HepG2 (cell line): ENCODE measurements at regions not wholly inside any gene's neighbourhood (a gene's known extent, or its start where the extent isn't known, plus 50 kb on each side); places are given as distances from the start of the nearest gene placed in this dataset.

Source experiments
- ATAC-seq: fragments of 200-7000 bp; cut with Tn5 transposase; 3 replicates; pipeline ENCODE4 v1.9.1; 2020; ENCODE audit warnings: mild to moderate bottlenecking, moderate library complexity
- BruUV-seq: library from RNA; stranded (reverse); fragments of 400-500 nt; replicated peaks from 2 replicates; lab custom pipeline; 2021; lab: Mats Ljungman, UMichigan
- CTCF ChIA-PET: fragments of 300-600 bp; formaldehyde crosslinking; extraction: SDS; loops from one replicate; lab custom pipeline; 2021; ENCODE audit warnings: low total read pairs, inconsistent platforms, low intra/inter-chr PET ratio; lab: Yijun Ruan, JAX
- POLR2A ChIA-PET: fragments of 350-600 bp; sonication (Branson Sonifier 250); formaldehyde crosslinking; loops from one replicate; lab custom pipeline; 2020; ENCODE audit warnings: antibody characterized with exemption, inconsistent platforms; lab: Yijun Ruan, JAX
- DNase-seq: peaks from one replicate; pipeline ENCODE4 v3.0.0-alpha.2; 2015; ENCODE audit warnings: low spot score
- FAIRE-seq: peaks from 3 replicates; lab custom pipeline; 2011; peaks lifted over from hg19 to GRCh38; lab: Jason Lieb, UNC
- H2AFZ ChIP-seq: one replicate; pipeline ENCODE4 v1.6.1; 2011; ENCODE audit warnings: low read length, inconsistent platforms
- H3K27ac ChIP-seq: fragments of 300-600 bp; 3 replicates; pipeline ENCODE4 v1.8.0; 2011; ENCODE audit warnings: mixed run types, mild to moderate bottlenecking, mixed read lengths, low read length, inconsistent platforms; ENCODE audit not compliant: insufficient read depth; ENCODE audit errors: extremely low read length
- H3K27me3 ChIP-seq, 2 experiments: fragments of 200-600 bp in 1 of 2; 2 replicates in 1 of 2; 3 replicates in 1 of 2; pipeline versions ENCODE4 v1.6.0 to v1.8.0; 2011; ENCODE audit warnings: low read length in 2 of 2, mild to moderate bottlenecking in 2 of 2, moderate library complexity in 2 of 2, inconsistent platforms in 1 of 2; ENCODE audit not compliant: insufficient read depth in 2 of 2, control insufficient read depth in 1 of 2
- H3K36me3 ChIP-seq, 2 experiments: fragments of 200-600 bp in 1 of 2; replicated peaks in 1 of 2; 2 replicates in 1 of 2; 3 replicates in 1 of 2; pipeline versions ENCODE4 v1.5.1 to v1.8.0; 2011; ENCODE audit warnings: low read length in 2 of 2, inconsistent platforms in 1 of 2; ENCODE audit not compliant: insufficient read depth in 2 of 2, control insufficient read depth in 1 of 2
- H3K4me1 ChIP-seq: 2 replicates; pipeline ENCODE4 v1.5.1; 2012; ENCODE audit warnings: low read length, inconsistent platforms; ENCODE audit not compliant: insufficient read depth
- H3K4me2 ChIP-seq: 2 replicates; pipeline ENCODE4 v1.6.0; 2011; ENCODE audit warnings: low read depth, low read length, inconsistent platforms
- H3K4me3 ChIP-seq, 3 experiments: fragments of 200-600 bp in 1 of 3; sonication (generic), shearing (Covaris generic) in 1 of 3; replicated peaks in 1 of 3; 2 replicates each; pipeline ENCODE4 v1.5.1; 2011 to 2016; ENCODE audit warnings: low read length in 3 of 3, inconsistent platforms in 2 of 3, low read depth in 2 of 3, mild to moderate bottlenecking in 2 of 3, control low read depth in 1 of 3, mixed read lengths in 1 of 3; ENCODE audit not compliant: insufficient read depth in 1 of 3
- H3K79me2 ChIP-seq: one replicate; pipeline ENCODE4 v1.6.1; 2011; ENCODE audit warnings: low read length, inconsistent platforms; ENCODE audit not compliant: insufficient read depth
- H3K9ac ChIP-seq: 2 replicates; pipeline ENCODE4 v1.6.0; 2011; ENCODE audit warnings: mild to moderate bottlenecking, low read depth, low read length, inconsistent platforms; ENCODE audit not compliant: insufficient read depth
- H3K9me3 ChIP-seq: 2 replicates; pipeline ENCODE4 v1.5.1; 2012; ENCODE audit warnings: mild to moderate bottlenecking, low read length
- H4K20me1 ChIP-seq: 2 replicates; pipeline ENCODE4 v1.6.0; 2011; ENCODE audit warnings: inconsistent platforms, mild to moderate bottlenecking, low read length, moderate library complexity; ENCODE audit not compliant: insufficient read depth
- ARID2 ChIP-seq: sonication (generic); formaldehyde crosslinking; IDR thresholded peaks from 2 replicates; pipeline ENCODE4 v1.8.1; 2022; ENCODE audit warnings: mild to moderate bottlenecking, missing genetic modification reagents, borderline replicate concordance
- KLF13 ChIP-seq: sonication (generic); formaldehyde crosslinking; IDR thresholded peaks from 2 replicates; pipeline ENCODE4 v1.4.0; 2020; ENCODE audit warnings: mild to moderate bottlenecking, missing genetic modification reagents
- ZNF17 ChIP-seq: sonication (generic); formaldehyde crosslinking; IDR thresholded peaks from 2 replicates; pipeline ENCODE4 v1.5.0; 2020; ENCODE audit warnings: mild to moderate bottlenecking, missing genetic modification reagents
- ZNF292 ChIP-seq: sonication (generic); formaldehyde crosslinking; IDR thresholded peaks from 2 replicates; pipeline ENCODE4 v1.8.1; 2022; ENCODE audit warnings: mild to moderate bottlenecking, low read depth, missing genetic modification reagents, borderline replicate concordance
- ZNF430 ChIP-seq: sonication (generic); formaldehyde crosslinking; IDR thresholded peaks from 2 replicates; pipeline ENCODE4 v1.9.0; 2021; ENCODE audit warnings: mild to moderate bottlenecking, missing genetic modification reagents
- WGBS: methylation state at CpG from one replicate; pipeline ENCODE4 v1.1.6; 2017; ENCODE audit warnings: low lambda C conversion rate; 5-methylcytosine and 5-hydroxymethylcytosine counted together
- in situ Hi-C: cut with HindIII; loops from 2 replicates; pipeline ENCODE4 v1.10.0; 2017; ENCODE audit warnings: low pct_unique_long_range_greater_than_20kb; ENCODE audit not compliant: extremely low pct_ligation_motif_present
- intact Hi-C: fragments of 100-400 bp; cut with micrococcal nuclease; formaldehyde crosslinking; loops from one replicate; pipeline ENCODE4 v1.10.0; 2022; ENCODE audit not compliant: unreplicated experiment
- TF ChIP-seq, protein P1 (sequence below): sonication (generic); formaldehyde crosslinking; conservative IDR thresholded peaks from 2 replicates; pipeline ENCODE4 v1.8.1; 2023; ENCODE audit warnings: missing genetic modification reagents
- TF ChIP-seq, protein P2 (sequence below): sonication (generic); formaldehyde crosslinking; IDR thresholded peaks from 2 replicates; pipeline ENCODE4 v1.4.0; 2020; ENCODE audit warnings: missing genetic modification reagents
- TF ChIP-seq, protein P3 (sequence below): sonication (generic); formaldehyde crosslinking; conservative IDR thresholded peaks from 2 replicates; pipeline ENCODE4 v1.4.0; 2020; ENCODE audit warnings: mild to moderate bottlenecking, missing genetic modification reagents, moderate library complexity
- TF ChIP-seq, protein P4 (sequence below): sonication (generic); formaldehyde crosslinking; IDR thresholded peaks from 2 replicates; pipeline ENCODE4 v1.5.1; 2020; ENCODE audit warnings: missing genetic modification reagents, mild to moderate bottlenecking, borderline replicate concordance
- TF ChIP-seq, protein P5 (sequence below): sonication (generic); formaldehyde crosslinking; conservative IDR thresholded peaks from 2 replicates; pipeline ENCODE4 v1.5.0; 2020; ENCODE audit warnings: missing genetic modification reagents

DNA sequence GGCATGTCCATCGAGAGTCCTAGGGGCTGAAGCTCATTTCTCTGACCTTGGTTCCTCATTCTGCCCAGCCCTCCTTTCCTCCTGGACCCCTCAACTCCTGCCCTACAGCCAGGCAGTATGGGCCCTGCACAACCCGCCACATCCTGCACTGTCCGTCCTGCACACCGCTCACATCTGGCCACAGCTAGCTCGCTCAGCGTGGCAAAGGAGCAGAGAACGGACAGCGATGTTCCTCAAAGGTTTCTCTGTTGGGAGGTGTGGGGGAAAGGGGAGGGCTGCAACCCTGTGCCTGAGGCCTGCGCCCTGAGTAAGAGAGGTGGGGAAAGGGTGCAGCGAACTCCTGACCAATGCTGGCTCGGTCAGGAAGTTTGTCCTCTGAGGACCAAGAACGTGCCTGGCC lies 90.1 kb downstream of the PXDC1 start:
- no peaks in the 10 kb centered on the region for H3K36me3 ChIP-seq
- no peak overlapping the region for H2AFZ ChIP-seq
- H3K4me1 ChIP-seq = peaks cover 12% of the 10 kb centered on the region
- H3K27me3 ChIP-seq = peaks cover 0 to 47% of the 10 kb centered on the region in 2 experiments; a peak in 4 of 5 replicates
- CTCF ChIA-PET = no interaction called here
- H3K27ac ChIP-seq = no peak overlapping the region
- no peak; the same call in 2 of the 3 replicates for ATAC-seq
- FAIRE-seq = no peak
- DNase-seq = no peak
- WGBS = 47% methylated on average over 12 of the region's 12 CpGs
- no peak overlapping the region for H3K4me2 ChIP-seq
- H3K9me3 ChIP-seq = no peaks in the 10 kb centered on the region
- no peak for TF ChIP-seq ZNF17 (CRISPR knock-in tag)
- TF ChIP-seq, protein P1, sequence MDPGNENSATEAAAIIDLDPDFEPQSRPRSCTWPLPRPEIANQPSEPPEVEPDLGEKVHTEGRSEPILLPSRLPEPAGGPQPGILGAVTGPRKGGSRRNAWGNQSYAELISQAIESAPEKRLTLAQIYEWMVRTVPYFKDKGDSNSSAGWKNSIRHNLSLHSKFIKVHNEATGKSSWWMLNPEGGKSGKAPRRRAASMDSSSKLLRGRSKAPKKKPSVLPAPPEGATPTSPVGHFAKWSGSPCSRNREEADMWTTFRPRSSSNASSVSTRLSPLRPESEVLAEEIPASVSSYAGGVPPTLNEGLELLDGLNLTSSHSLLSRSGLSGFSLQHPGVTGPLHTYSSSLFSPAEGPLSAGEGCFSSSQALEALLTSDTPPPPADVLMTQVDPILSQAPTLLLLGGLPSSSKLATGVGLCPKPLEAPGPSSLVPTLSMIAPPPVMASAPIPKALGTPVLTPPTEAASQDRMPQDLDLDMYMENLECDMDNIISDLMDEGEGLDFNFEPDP (CRISPR knock-in tag) = no peak
- TF ChIP-seq ARID2 (CRISPR knock-in tag) = no peak
- TF ChIP-seq, protein P2, sequence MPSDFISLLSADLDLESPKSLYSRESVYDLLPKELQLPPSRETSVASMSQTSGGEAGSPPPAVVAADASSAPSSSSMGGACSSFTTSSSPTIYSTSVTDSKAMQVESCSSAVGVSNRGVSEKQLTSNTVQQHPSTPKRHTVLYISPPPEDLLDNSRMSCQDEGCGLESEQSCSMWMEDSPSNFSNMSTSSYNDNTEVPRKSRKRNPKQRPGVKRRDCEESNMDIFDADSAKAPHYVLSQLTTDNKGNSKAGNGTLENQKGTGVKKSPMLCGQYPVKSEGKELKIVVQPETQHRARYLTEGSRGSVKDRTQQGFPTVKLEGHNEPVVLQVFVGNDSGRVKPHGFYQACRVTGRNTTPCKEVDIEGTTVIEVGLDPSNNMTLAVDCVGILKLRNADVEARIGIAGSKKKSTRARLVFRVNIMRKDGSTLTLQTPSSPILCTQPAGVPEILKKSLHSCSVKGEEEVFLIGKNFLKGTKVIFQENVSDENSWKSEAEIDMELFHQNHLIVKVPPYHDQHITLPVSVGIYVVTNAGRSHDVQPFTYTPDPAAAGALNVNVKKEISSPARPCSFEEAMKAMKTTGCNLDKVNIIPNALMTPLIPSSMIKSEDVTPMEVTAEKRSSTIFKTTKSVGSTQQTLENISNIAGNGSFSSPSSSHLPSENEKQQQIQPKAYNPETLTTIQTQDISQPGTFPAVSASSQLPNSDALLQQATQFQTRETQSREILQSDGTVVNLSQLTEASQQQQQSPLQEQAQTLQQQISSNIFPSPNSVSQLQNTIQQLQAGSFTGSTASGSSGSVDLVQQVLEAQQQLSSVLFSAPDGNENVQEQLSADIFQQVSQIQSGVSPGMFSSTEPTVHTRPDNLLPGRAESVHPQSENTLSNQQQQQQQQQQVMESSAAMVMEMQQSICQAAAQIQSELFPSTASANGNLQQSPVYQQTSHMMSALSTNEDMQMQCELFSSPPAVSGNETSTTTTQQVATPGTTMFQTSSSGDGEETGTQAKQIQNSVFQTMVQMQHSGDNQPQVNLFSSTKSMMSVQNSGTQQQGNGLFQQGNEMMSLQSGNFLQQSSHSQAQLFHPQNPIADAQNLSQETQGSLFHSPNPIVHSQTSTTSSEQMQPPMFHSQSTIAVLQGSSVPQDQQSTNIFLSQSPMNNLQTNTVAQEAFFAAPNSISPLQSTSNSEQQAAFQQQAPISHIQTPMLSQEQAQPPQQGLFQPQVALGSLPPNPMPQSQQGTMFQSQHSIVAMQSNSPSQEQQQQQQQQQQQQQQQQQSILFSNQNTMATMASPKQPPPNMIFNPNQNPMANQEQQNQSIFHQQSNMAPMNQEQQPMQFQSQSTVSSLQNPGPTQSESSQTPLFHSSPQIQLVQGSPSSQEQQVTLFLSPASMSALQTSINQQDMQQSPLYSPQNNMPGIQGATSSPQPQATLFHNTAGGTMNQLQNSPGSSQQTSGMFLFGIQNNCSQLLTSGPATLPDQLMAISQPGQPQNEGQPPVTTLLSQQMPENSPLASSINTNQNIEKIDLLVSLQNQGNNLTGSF (CRISPR knock-in tag) = no peak
- TF ChIP-seq, protein P3, sequence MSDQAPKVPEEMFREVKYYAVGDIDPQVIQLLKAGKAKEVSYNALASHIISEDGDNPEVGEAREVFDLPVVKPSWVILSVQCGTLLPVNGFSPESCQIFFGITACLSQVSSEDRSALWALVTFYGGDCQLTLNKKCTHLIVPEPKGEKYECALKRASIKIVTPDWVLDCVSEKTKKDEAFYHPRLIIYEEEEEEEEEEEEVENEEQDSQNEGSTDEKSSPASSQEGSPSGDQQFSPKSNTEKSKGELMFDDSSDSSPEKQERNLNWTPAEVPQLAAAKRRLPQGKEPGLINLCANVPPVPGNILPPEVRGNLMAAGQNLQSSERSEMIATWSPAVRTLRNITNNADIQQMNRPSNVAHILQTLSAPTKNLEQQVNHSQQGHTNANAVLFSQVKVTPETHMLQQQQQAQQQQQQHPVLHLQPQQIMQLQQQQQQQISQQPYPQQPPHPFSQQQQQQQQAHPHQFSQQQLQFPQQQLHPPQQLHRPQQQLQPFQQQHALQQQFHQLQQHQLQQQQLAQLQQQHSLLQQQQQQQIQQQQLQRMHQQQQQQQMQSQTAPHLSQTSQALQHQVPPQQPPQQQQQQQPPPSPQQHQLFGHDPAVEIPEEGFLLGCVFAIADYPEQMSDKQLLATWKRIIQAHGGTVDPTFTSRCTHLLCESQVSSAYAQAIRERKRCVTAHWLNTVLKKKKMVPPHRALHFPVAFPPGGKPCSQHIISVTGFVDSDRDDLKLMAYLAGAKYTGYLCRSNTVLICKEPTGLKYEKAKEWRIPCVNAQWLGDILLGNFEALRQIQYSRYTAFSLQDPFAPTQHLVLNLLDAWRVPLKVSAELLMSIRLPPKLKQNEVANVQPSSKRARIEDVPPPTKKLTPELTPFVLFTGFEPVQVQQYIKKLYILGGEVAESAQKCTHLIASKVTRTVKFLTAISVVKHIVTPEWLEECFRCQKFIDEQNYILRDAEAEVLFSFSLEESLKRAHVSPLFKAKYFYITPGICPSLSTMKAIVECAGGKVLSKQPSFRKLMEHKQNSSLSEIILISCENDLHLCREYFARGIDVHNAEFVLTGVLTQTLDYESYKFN (CRISPR knock-in tag) = no peak
- no peak for TF ChIP-seq ZNF292 (CRISPR knock-in tag)
- TF ChIP-seq, protein P4, sequence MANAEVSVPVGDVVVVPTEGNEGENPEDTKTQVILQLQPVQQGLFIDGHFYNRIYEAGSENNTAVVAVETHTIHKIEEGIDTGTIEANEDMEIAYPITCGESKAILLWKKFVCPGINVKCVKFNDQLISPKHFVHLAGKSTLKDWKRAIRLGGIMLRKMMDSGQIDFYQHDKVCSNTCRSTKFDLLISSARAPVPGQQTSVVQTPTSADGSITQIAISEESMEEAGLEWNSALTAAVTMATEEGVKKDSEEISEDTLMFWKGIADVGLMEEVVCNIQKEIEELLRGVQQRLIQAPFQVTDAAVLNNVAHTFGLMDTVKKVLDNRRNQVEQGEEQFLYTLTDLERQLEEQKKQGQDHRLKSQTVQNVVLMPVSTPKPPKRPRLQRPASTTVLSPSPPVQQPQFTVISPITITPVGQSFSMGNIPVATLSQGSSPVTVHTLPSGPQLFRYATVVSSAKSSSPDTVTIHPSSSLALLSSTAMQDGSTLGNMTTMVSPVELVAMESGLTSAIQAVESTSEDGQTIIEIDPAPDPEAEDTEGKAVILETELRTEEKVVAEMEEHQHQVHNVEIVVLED (CRISPR knock-in tag) = no peak
- TF ChIP-seq, protein P5, sequence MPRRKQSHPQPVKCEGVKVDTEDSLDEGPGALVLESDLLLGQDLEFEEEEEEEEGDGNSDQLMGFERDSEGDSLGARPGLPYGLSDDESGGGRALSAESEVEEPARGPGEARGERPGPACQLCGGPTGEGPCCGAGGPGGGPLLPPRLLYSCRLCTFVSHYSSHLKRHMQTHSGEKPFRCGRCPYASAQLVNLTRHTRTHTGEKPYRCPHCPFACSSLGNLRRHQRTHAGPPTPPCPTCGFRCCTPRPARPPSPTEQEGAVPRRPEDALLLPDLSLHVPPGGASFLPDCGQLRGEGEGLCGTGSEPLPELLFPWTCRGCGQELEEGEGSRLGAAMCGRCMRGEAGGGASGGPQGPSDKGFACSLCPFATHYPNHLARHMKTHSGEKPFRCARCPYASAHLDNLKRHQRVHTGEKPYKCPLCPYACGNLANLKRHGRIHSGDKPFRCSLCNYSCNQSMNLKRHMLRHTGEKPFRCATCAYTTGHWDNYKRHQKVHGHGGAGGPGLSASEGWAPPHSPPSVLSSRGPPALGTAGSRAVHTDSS (CRISPR knock-in tag) = no peak
- no peak for TF ChIP-seq KLF13 (CRISPR knock-in tag)
- TF ChIP-seq ZNF430 (CRISPR knock-in tag) = no peak
- no peaks in the 10 kb centered on the region for H3K79me2 ChIP-seq
- BruUV-seq = no TSS peak
- H4K20me1 ChIP-seq = no peaks in the 10 kb centered on the region
- POLR2A ChIA-PET = no interaction called here
- no peak overlapping the region for H3K9ac ChIP-seq
- no peak overlapping the region for H3K4me3 ChIP-seq
- in situ Hi-C loops = no loop called here
- intact Hi-C loops = no loop called here
